GM23338 (cell line): ENCODE measurements at regions not wholly inside any gene's neighbourhood (a gene's known extent, or its start where the extent isn't known, plus 50 kb on each side); places are given as distances from the start of the nearest gene placed in this dataset.

ENCODE experiments used
- ATAC-seq: fragments of 200-7000 bp; cut with Tn5 transposase; 3 replicates; pipeline ENCODE4 v1.9.1; 2020
- DNase-seq: peaks from one replicate; pipeline ENCODE4 v3.0.0-alpha.2; 2015; ENCODE audit warnings: low spot score
- H2AFZ ChIP-seq: fragments of 200-600 bp; sonication (generic); 2 replicates; pipeline ENCODE4 v1.8.0; 2016; ENCODE audit warnings: antibody characterized with exemption, mild to moderate bottlenecking, moderate library complexity
- H3F3A ChIP-seq: fragments of 200-600 bp; sonication (generic); replicated peaks from 2 replicates; pipeline ENCODE4 v1.8.0; 2017; ENCODE audit warnings: antibody characterized with exemption, mixed run types, low read depth
- H3K27ac ChIP-seq: fragments of 200-600 bp; sonication (generic); 2 replicates; pipeline ENCODE4 v1.6.1; 2016; ENCODE audit warnings: low read depth
- H3K27me3 ChIP-seq: fragments of 200-600 bp; sonication (generic); 2 replicates; pipeline ENCODE4 v1.8.0; 2016; ENCODE audit warnings: mild to moderate bottlenecking, mixed run types, moderate library complexity; ENCODE audit not compliant: insufficient read depth
- H3K36me3 ChIP-seq: fragments of 200-600 bp; sonication (generic); 2 replicates; pipeline ENCODE4 v1.8.0; 2016; ENCODE audit warnings: mild to moderate bottlenecking; ENCODE audit not compliant: insufficient read depth
- H3K4me1 ChIP-seq: fragments of 200-600 bp; sonication (generic); 2 replicates; pipeline ENCODE4 v1.8.0; 2016; ENCODE audit warnings: mild to moderate bottlenecking, moderate library complexity; ENCODE audit not compliant: insufficient read depth
- H3K4me2 ChIP-seq: fragments of 200-600 bp; sonication (generic); 2 replicates; pipeline ENCODE4 v1.7.1; 2017; ENCODE audit warnings: mixed run types
- H3K4me3 ChIP-seq: fragments of 200-600 bp; sonication (generic); 2 replicates; pipeline ENCODE4 v1.6.1; 2016; ENCODE audit warnings: mixed run types
- H3K79me2 ChIP-seq: fragments of 200-600 bp; sonication (generic); replicated peaks from 2 replicates; pipeline ENCODE4 v1.8.0; 2017; ENCODE audit warnings: mild to moderate bottlenecking; ENCODE audit not compliant: insufficient read depth
- H3K9me2 ChIP-seq: fragments of 200-600 bp; sonication (generic); 2 replicates; pipeline ENCODE4 v1.8.0; 2017; ENCODE audit not compliant: insufficient read depth
- H4K20me1 ChIP-seq: fragments of 200-600 bp; sonication (generic); replicated peaks from 2 replicates; pipeline ENCODE4 v1.8.0; 2017; ENCODE audit warnings: mild to moderate bottlenecking; ENCODE audit not compliant: insufficient read depth
- H3K27ac Mint-ChIP-seq: 2 replicates; pipeline ENCODE4 v1.8.0; 2020; ENCODE audit warnings: inconsistent platforms, mild to moderate bottlenecking, moderate library complexity, mixed read lengths
- H3K27me3 Mint-ChIP-seq: 3 replicates; pipeline ENCODE4 v1.8.0; 2022; ENCODE audit warnings: low read depth, mild to moderate bottlenecking, moderate library complexity, mixed read lengths, inconsistent platforms; ENCODE audit not compliant: insufficient read depth, poor library complexity
- H3K36me3 Mint-ChIP-seq: 3 replicates; pipeline ENCODE4 v1.8.0; 2021; ENCODE audit warnings: low read depth, mild to moderate bottlenecking, inconsistent platforms, moderate library complexity, mixed read lengths
- H3K4me1 Mint-ChIP-seq: 3 replicates; pipeline ENCODE4 v1.8.0; 2020; ENCODE audit warnings: mild to moderate bottlenecking, inconsistent platforms, mixed read lengths
- H3K4me3 Mint-ChIP-seq: 3 replicates; pipeline ENCODE4 v1.8.0; 2021; ENCODE audit warnings: moderate library complexity, mild to moderate bottlenecking, inconsistent platforms, mixed read lengths
- H3K9me3 Mint-ChIP-seq: 3 replicates; pipeline ENCODE4 v1.8.0; 2020; ENCODE audit warnings: moderate library complexity, mild to moderate bottlenecking, inconsistent platforms, mixed read lengths
- NANOG ChIP-seq: IDR thresholded peaks from 2 replicates; pipeline ENCODE4 v1.6.1; 2016; ENCODE audit warnings: antibody characterized with exemption, borderline replicate concordance
- POLR2AphosphoS5 ChIP-seq: IDR thresholded peaks from 2 replicates; pipeline ENCODE4 v1.6.1; 2016; ENCODE audit warnings: antibody characterized with exemption, low read depth
- REST ChIP-seq: IDR thresholded peaks from one replicate; pipeline ENCODE4 v1.6.1; 2018; ENCODE audit warnings: antibody characterized with exemption; ENCODE audit not compliant: unreplicated experiment
- ZNF114 ChIP-seq: fragments of 250-450 bp; sonication (Bioruptor Pico); IDR thresholded peaks from 2 replicates; pipeline ENCODE4 v1.5.0; 2020; ENCODE audit warnings: mild to moderate bottlenecking, moderate library complexity
- TF ChIP-seq, protein P1 (sequence below), 2 experiments: fragments of 200-600 bp in 1 of 2; sonication (generic) in 1 of 2; conservative IDR thresholded peaks; 2 replicates each; pipeline versions ENCODE4 v1.5.1 to v1.6.1; 2016 to 2017; ENCODE audit warnings: antibody characterized with exemption in 2 of 2, low read depth in 2 of 2, mild to moderate bottlenecking in 2 of 2, moderate library complexity in 1 of 2
- TF ChIP-seq, protein P2 (sequence below): fragments of 250-450 bp; sonication (Bioruptor Pico); IDR thresholded peaks from 2 replicates; pipeline ENCODE4 v1.5.0; 2020; ENCODE audit warnings: mild to moderate bottlenecking, moderate library complexity

DNA sequence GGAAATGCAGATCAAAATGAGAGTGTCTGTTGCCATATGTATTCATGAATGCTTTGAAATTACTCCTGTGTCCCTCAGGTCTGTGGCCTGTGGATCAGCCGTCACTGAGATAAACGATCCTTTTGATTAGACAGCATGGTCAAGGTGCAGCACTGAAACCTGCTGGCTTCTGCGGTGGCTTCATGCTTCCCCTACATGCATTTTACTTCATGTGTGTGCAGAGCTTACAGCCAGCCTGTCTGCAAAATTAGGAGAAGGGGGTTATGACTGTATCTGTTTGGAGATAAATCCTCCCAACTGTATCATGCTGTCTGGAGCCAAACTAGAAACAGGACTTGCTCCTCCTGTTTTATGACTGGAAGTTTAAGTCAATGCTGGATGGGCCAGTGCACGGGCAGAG lies 71.0 kb upstream of the PLPP4 start:
- Mint-ChIP-seq H3K4me1 (peaks cover 7% of the 10 kb centered on the region), H3K4me3 (no peak overlapping the region), H3K36me3 (no peaks in the 10 kb centered on the region), H3K27ac (no peak overlapping the region), H3K9me3 (no peaks in the 10 kb centered on the region), H3K27me3 (peaks cover 5% of the 10 kb centered on the region)
- ATAC-seq (no peak), DNase-seq (no peak)
- Histone ChIP-seq H3K9me2 (peaks cover 17% of the 10 kb centered on the region; the same call in 1 of the 2 replicates), H2AFZ (no peak overlapping the region), H3K4me2 (no peak overlapping the region), H3K4me1 (no peaks in the 10 kb centered on the region), H3K4me3 (no peak overlapping the region), H4K20me1 (no peaks in the 10 kb centered on the region), H3K79me2 (no peaks in the 10 kb centered on the region), H3F3A (no peaks in the 10 kb centered on the region), H3K27me3 (no peaks in the 10 kb centered on the region), H3K36me3 (no peaks in the 10 kb centered on the region), H3K27ac (no peak overlapping the region)
- no peak for TF ChIP-seq REST

DNA sequence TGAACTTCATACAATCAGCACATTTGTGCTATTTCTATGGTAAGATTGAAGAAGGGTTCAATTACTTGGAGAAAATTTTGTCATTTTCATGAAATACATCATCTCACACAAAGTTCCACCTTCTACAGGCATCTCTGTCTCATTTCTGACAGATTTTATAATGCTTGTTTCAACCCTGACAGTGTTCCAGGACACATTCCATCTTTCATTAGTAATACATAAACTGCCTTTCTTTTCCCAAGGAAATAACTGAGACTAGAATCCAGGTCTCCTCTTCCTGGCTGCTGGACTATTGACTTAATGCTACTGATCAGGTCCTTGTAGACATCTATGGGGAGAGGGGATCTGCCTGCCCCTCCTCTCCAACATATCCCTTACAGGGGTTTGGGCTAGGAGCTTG lies 70.1 kb upstream of the PLPP4 start:
- no peak overlapping the region for H3K4me3 Mint-ChIP-seq
- Histone ChIP-seq H3K36me3 (no peaks in the 10 kb centered on the region), H3K27me3 (no peaks in the 10 kb centered on the region), H3K4me3 (no peak overlapping the region), H3K4me1 (peaks cover 3% of the 10 kb centered on the region; the same call in 1 of the 2 replicates), H2AFZ (no peak overlapping the region), H3K79me2 (no peaks in the 10 kb centered on the region), H3K4me2 (no peak overlapping the region), H3K9me2 (peaks cover 17% of the 10 kb centered on the region; the same call in 1 of the 2 replicates), H4K20me1 (no peaks in the 10 kb centered on the region), H3K27ac (no peak overlapping the region), H3F3A (no peaks in the 10 kb centered on the region)
- H3K27ac Mint-ChIP-seq, result no peak overlapping the region
- H3K4me1 Mint-ChIP-seq, result peaks cover 12% of the 10 kb centered on the region
- H3K36me3 Mint-ChIP-seq, result no peaks in the 10 kb centered on the region
- DNase-seq (no peak), ATAC-seq (no peak)
- H3K9me3 Mint-ChIP-seq, result no peaks in the 10 kb centered on the region
- peaks cover 5% of the 10 kb centered on the region for H3K27me3 Mint-ChIP-seq
- no peak for TF ChIP-seq REST
- TF ChIP-seq, protein P1, sequence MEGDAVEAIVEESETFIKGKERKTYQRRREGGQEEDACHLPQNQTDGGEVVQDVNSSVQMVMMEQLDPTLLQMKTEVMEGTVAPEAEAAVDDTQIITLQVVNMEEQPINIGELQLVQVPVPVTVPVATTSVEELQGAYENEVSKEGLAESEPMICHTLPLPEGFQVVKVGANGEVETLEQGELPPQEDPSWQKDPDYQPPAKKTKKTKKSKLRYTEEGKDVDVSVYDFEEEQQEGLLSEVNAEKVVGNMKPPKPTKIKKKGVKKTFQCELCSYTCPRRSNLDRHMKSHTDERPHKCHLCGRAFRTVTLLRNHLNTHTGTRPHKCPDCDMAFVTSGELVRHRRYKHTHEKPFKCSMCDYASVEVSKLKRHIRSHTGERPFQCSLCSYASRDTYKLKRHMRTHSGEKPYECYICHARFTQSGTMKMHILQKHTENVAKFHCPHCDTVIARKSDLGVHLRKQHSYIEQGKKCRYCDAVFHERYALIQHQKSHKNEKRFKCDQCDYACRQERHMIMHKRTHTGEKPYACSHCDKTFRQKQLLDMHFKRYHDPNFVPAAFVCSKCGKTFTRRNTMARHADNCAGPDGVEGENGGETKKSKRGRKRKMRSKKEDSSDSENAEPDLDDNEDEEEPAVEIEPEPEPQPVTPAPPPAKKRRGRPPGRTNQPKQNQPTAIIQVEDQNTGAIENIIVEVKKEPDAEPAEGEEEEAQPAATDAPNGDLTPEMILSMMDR (conservative IDR thresholded peaks at IDR 0.05; ENCODE audit: low read depth in 2 of 2), result no peak
- TF ChIP-seq POLR2AphosphoS5, result no peak
- TF ChIP-seq ZNF114 (CRISPR knock-in tag), result no peak
- no peak for TF ChIP-seq NANOG
- TF ChIP-seq, protein P2, sequence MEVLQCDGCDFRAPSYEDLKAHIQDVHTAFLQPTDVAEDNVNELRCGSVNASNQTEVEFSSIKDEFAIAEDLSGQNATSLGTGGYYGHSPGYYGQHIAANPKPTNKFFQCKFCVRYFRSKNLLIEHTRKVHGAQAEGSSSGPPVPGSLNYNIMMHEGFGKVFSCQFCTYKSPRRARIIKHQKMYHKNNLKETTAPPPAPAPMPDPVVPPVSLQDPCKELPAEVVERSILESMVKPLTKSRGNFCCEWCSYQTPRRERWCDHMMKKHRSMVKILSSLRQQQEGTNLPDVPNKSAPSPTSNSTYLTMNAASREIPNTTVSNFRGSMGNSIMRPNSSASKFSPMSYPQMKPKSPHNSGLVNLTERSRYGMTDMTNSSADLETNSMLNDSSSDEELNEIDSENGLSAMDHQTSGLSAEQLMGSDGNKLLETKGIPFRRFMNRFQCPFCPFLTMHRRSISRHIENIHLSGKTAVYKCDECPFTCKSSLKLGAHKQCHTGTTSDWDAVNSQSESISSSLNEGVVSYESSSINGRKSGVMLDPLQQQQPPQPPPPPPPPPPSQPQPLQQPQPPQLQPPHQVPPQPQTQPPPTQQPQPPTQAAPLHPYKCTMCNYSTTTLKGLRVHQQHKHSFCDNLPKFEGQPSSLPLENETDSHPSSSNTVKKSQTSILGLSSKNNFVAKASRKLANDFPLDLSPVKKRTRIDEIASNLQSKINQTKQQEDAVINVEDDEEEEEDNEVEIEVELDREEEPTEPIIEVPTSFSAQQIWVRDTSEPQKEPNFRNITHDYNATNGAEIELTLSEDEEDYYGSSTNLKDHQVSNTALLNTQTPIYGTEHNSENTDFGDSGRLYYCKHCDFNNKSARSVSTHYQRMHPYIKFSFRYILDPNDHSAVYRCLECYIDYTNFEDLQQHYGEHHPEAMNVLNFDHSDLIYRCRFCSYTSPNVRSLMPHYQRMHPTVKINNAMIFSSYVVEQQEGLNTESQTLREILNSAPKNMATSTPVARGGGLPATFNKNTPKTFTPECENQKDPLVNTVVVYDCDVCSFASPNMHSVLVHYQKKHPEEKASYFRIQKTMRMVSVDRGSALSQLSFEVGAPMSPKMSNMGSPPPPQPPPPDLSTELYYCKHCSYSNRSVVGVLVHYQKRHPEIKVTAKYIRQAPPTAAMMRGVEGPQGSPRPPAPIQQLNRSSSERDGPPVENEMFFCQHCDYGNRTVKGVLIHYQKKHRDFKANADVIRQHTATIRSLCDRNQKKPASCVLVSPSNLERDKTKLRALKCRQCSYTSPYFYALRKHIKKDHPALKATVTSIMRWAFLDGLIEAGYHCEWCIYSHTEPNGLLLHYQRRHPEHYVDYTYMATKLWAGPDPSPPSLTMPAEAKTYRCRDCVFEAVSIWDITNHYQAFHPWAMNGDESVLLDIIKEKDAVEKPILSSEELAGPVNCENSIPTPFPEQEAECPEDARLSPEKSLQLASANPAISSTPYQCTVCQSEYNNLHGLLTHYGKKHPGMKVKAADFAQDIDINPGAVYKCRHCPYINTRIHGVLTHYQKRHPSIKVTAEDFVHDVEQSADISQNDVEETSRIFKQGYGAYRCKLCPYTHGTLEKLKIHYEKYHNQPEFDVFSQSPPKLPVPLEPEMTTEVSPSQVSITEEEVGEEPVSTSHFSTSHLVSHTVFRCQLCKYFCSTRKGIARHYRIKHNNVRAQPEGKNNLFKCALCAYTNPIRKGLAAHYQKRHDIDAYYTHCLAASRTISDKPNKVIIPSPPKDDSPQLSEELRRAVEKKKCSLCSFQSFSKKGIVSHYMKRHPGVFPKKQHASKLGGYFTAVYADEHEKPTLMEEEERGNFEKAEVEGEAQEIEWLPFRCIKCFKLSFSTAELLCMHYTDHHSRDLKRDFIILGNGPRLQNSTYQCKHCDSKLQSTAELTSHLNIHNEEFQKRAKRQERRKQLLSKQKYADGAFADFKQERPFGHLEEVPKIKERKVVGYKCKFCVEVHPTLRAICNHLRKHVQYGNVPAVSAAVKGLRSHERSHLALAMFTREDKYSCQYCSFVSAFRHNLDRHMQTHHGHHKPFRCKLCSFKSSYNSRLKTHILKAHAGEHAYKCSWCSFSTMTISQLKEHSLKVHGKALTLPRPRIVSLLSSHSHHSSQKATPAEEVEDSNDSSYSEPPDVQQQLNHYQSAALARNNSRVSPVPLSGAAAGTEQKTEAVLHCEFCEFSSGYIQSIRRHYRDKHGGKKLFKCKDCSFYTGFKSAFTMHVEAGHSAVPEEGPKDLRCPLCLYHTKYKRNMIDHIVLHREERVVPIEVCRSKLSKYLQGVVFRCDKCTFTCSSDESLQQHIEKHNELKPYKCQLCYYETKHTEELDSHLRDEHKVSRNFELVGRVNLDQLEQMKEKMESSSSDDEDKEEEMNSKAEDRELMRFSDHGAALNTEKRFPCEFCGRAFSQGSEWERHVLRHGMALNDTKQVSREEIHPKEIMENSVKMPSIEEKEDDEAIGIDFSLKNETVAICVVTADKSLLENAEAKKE, result no peak
